Stomach (tissue), 4 donors: ENCODE measurements at regions not wholly inside any gene's neighbourhood (a gene's known extent, or its start where the extent isn't known, plus 50 kb on each side); places are given as distances from the start of the nearest gene placed in this dataset.

Experiments
- EP300 ChIP-seq: sonication (generic); formaldehyde crosslinking; IDR thresholded peaks from one replicate; pipeline ENCODE4 v1.6.1; 2017; ENCODE audit warnings: antibody characterized with exemption
- POLR2A ChIP-seq, 4 donors: fragments of 450-650 bp; IDR thresholded peaks; one replicate each; pipeline ENCODE4 v1.6.1; 2016; ENCODE audit warnings: antibody characterized with exemption in 4 of 4, control low read depth in 2 of 4, mild to moderate bottlenecking in 1 of 4, moderate library complexity in 1 of 4
- POLR2AphosphoS5 ChIP-seq, 3 donors: sonication (generic); formaldehyde crosslinking; IDR thresholded peaks; one replicate each; pipeline ENCODE4 v1.6.1; 2016; ENCODE audit warnings: antibody characterized with exemption in 3 of 3
- TF ChIP-seq, protein P1 (sequence below), 7 experiments: fragments of 450-650 bp in 4 of 7; fragments of 200-600 bp in 3 of 7; sonication (generic) in 3 of 7; IDR thresholded peaks; one replicate each; pipeline ENCODE4 v1.5.1; 2016 to 2019; ENCODE audit warnings: antibody characterized with exemption in 7 of 7, control low read depth in 2 of 7, mild to moderate bottlenecking in 1 of 7

GRCh38 chr18:40531051-40531450 is 1424.0 kb upstream of the PIK3C3 start:
- TF ChIP-seq, protein P1, sequence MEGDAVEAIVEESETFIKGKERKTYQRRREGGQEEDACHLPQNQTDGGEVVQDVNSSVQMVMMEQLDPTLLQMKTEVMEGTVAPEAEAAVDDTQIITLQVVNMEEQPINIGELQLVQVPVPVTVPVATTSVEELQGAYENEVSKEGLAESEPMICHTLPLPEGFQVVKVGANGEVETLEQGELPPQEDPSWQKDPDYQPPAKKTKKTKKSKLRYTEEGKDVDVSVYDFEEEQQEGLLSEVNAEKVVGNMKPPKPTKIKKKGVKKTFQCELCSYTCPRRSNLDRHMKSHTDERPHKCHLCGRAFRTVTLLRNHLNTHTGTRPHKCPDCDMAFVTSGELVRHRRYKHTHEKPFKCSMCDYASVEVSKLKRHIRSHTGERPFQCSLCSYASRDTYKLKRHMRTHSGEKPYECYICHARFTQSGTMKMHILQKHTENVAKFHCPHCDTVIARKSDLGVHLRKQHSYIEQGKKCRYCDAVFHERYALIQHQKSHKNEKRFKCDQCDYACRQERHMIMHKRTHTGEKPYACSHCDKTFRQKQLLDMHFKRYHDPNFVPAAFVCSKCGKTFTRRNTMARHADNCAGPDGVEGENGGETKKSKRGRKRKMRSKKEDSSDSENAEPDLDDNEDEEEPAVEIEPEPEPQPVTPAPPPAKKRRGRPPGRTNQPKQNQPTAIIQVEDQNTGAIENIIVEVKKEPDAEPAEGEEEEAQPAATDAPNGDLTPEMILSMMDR (IDR thresholded peaks at IDR 0.05), result no peak
- no peak for TF ChIP-seq EP300
- no peak for TF ChIP-seq POLR2A (IDR thresholded peaks at IDR 0.05)
- TF ChIP-seq POLR2AphosphoS5 (IDR thresholded peaks at IDR 0.05), result no peak
